ENCODE measurements at regions not wholly inside any gene's neighbourhood (a gene's known extent, or its start where the extent isn't known, plus 50 kb on each side); places are given as distances from the start of the nearest gene placed in this dataset.

DNA sequence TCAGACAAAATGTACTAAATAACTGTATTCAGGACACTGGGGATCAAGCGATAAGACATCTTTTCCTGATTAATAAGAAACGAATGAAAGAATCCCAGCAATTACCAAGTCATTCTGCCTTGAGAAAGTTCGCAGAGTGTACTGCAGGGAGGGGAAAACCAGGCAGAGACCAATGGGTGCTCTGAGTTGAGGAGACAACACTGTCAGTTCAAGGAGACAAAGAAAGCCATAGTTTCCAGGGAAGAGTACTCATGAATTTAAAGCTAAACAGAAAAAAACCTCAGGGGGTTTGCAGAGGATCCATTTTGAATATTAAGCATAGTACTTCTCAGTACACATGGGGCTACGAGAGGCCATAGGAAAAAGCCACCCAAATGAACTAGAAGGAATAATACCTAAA is 573.0 kb downstream of the KCTD8 start:
- TF ChIP-seq EZH2 (IDR thresholded peaks at IDR 0.05; ENCODE audit: low read length, missing control alignments), result no peak
- TF ChIP-seq, protein P1, sequence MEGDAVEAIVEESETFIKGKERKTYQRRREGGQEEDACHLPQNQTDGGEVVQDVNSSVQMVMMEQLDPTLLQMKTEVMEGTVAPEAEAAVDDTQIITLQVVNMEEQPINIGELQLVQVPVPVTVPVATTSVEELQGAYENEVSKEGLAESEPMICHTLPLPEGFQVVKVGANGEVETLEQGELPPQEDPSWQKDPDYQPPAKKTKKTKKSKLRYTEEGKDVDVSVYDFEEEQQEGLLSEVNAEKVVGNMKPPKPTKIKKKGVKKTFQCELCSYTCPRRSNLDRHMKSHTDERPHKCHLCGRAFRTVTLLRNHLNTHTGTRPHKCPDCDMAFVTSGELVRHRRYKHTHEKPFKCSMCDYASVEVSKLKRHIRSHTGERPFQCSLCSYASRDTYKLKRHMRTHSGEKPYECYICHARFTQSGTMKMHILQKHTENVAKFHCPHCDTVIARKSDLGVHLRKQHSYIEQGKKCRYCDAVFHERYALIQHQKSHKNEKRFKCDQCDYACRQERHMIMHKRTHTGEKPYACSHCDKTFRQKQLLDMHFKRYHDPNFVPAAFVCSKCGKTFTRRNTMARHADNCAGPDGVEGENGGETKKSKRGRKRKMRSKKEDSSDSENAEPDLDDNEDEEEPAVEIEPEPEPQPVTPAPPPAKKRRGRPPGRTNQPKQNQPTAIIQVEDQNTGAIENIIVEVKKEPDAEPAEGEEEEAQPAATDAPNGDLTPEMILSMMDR (conservative IDR thresholded peaks at IDR 0.05 in 1 of 2, IDR thresholded peaks at IDR 0.05 in 1 of 2; ENCODE audit: low read depth in 1 of 2, low read length in 2 of 2), result no peak
- DNase-seq (ENCODE audit: low read depth in 2 of 2), result no peak
- H3K9me3 ChIP-seq (ENCODE audit: control insufficient read depth, insufficient read depth, low read depth, low read length), result no peaks in the 10 kb centered on the region
- H3K4me2 ChIP-seq (ENCODE audit: extremely low read depth, insufficient read depth, low read length), result no peak overlapping the region
- H3K27me3 ChIP-seq (ENCODE audit: control insufficient read depth, insufficient read depth, low read length), result no peaks in the 10 kb centered on the region
- H3K4me1 ChIP-seq (ENCODE audit: control insufficient read depth, extremely low read depth, insufficient read depth, low read length), result no peaks in the 10 kb centered on the region
- H3K4me3 ChIP-seq (replicated peaks in 1 of 4; ENCODE audit: control extremely low read depth in 1 of 4, insufficient read depth in 1 of 4, low read depth in 3 of 4, low read length in 4 of 4), result no peak overlapping the region
- H3K9ac ChIP-seq (ENCODE audit: insufficient read depth, low read length), result no peak overlapping the region
- no peaks in the 10 kb centered on the region for H4K20me1 ChIP-seq (ENCODE audit: control insufficient read depth, extremely low read depth, insufficient read depth, low read length)
- no peaks in the 10 kb centered on the region for H3K79me2 ChIP-seq (ENCODE audit: control insufficient read depth, insufficient read depth, low read length)
- no peaks in the 10 kb centered on the region for H3K36me3 ChIP-seq (ENCODE audit: control insufficient read depth, insufficient read depth, low read length)
- no peak overlapping the region for H3K27ac ChIP-seq (ENCODE audit: insufficient read depth, low read length)
- H2AFZ ChIP-seq (ENCODE audit: low read length), result no peak overlapping the region

GRCh38 chr4:43882470-43882869 is 566.1 kb downstream of the KCTD8 start:
- Histone ChIP-seq H3K4me1 (ENCODE audit: control insufficient read depth, extremely low read depth, insufficient read depth, low read length) (no peaks in the 10 kb centered on the region), H4K20me1 (ENCODE audit: control insufficient read depth, extremely low read depth, insufficient read depth, low read length) (no peaks in the 10 kb centered on the region), H3K9me3 (ENCODE audit: control insufficient read depth, insufficient read depth, low read depth, low read length) (no peaks in the 10 kb centered on the region), H3K79me2 (ENCODE audit: control insufficient read depth, insufficient read depth, low read length) (no peaks in the 10 kb centered on the region), H3K4me2 (ENCODE audit: extremely low read depth, insufficient read depth, low read length) (no peak overlapping the region), H3K9ac (ENCODE audit: insufficient read depth, low read length) (no peak overlapping the region), H3K27ac (ENCODE audit: insufficient read depth, low read length) (no peak overlapping the region), H3K4me3 (replicated peaks in 1 of 4; ENCODE audit: control extremely low read depth in 1 of 4, insufficient read depth in 1 of 4, low read depth in 3 of 4, low read length in 4 of 4) (no peak overlapping the region), H2AFZ (ENCODE audit: low read length) (no peak overlapping the region), H3K36me3 (ENCODE audit: control insufficient read depth, insufficient read depth, low read length) (no peaks in the 10 kb centered on the region), H3K27me3 (ENCODE audit: control insufficient read depth, insufficient read depth, low read length) (no peaks in the 10 kb centered on the region)
- TF ChIP-seq EZH2 (IDR thresholded peaks at IDR 0.05; ENCODE audit: low read length, missing control alignments), result no peak
- TF ChIP-seq, protein P1 (conservative IDR thresholded peaks at IDR 0.05 in 1 of 2, IDR thresholded peaks at IDR 0.05 in 1 of 2; ENCODE audit: low read depth in 1 of 2, low read length in 2 of 2), result no peak
- no peak for DNase-seq (ENCODE audit: low read depth in 2 of 2)

DNA sequence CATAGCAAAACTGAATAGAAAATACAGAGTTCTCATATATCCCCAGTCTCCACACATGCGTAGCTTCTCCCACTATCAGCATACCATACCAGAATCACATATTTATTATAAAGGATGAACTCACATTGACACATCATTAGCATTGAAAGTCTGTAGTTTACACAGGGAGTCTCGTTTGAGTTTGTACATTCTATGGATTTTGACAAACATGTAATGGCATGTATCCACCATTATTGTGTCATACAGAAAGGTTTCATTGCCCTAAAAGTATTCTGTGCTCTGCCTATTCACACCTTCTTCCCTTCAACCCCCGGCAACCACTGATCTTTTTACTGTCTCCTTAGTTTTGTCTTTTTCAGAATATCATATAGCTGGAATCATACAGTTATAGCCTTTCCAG is 562.4 kb downstream of the KCTD8 start:
- H4K20me1 ChIP-seq (ENCODE audit: control insufficient read depth, extremely low read depth, insufficient read depth, low read length), result no peaks in the 10 kb centered on the region
- H3K4me3 ChIP-seq (replicated peaks in 1 of 4; ENCODE audit: control extremely low read depth in 1 of 4, insufficient read depth in 1 of 4, low read depth in 3 of 4, low read length in 4 of 4), result no peak overlapping the region
- H3K4me2 ChIP-seq (ENCODE audit: extremely low read depth, insufficient read depth, low read length), result no peak overlapping the region
- no peaks in the 10 kb centered on the region for H3K27me3 ChIP-seq (ENCODE audit: control insufficient read depth, insufficient read depth, low read length)
- H2AFZ ChIP-seq (ENCODE audit: low read length), result no peak overlapping the region
- no peaks in the 10 kb centered on the region for H3K79me2 ChIP-seq (ENCODE audit: control insufficient read depth, insufficient read depth, low read length)
- TF ChIP-seq EZH2 (IDR thresholded peaks at IDR 0.05; ENCODE audit: low read length, missing control alignments), result no peak
- TF ChIP-seq, protein P1 (conservative IDR thresholded peaks at IDR 0.05 in 1 of 2, IDR thresholded peaks at IDR 0.05 in 1 of 2; ENCODE audit: low read depth in 1 of 2, low read length in 2 of 2), result no peak
- H3K9me3 ChIP-seq (ENCODE audit: control insufficient read depth, insufficient read depth, low read depth, low read length), result no peaks in the 10 kb centered on the region
- H3K36me3 ChIP-seq (ENCODE audit: control insufficient read depth, insufficient read depth, low read length), result no peaks in the 10 kb centered on the region
- no peak overlapping the region for H3K27ac ChIP-seq (ENCODE audit: insufficient read depth, low read length)
- H3K4me1 ChIP-seq (ENCODE audit: control insufficient read depth, extremely low read depth, insufficient read depth, low read length), result no peaks in the 10 kb centered on the region
- DNase-seq (ENCODE audit: low read depth in 2 of 2), result no peak
- H3K9ac ChIP-seq (ENCODE audit: insufficient read depth, low read length), result no peak overlapping the region
